DND-41 (cell line): ENCODE measurements at regions not wholly inside any gene's neighbourhood (a gene's known extent, or its start where the extent isn't known, plus 50 kb on each side); places are given as distances from the start of the nearest gene placed in this dataset.

ENCODE experiments used
- EZH2 ChIP-seq: IDR thresholded peaks from 3 replicates; pipeline ENCODE4 v1.6.1; 2012; ENCODE audit warnings: borderline replicate concordance, low read depth, mild to moderate bottlenecking, moderate library complexity, low read length, inconsistent platforms; ENCODE audit not compliant: severe bottlenecking
- TF ChIP-seq, protein P1 (sequence below): IDR thresholded peaks from 2 replicates; pipeline ENCODE4 v1.5.1; 2012; ENCODE audit warnings: borderline replicate concordance, low read length, moderate library complexity, mild to moderate bottlenecking; ENCODE audit not compliant: poor library complexity, severe bottlenecking; ENCODE audit errors: extremely low read depth

DNA sequence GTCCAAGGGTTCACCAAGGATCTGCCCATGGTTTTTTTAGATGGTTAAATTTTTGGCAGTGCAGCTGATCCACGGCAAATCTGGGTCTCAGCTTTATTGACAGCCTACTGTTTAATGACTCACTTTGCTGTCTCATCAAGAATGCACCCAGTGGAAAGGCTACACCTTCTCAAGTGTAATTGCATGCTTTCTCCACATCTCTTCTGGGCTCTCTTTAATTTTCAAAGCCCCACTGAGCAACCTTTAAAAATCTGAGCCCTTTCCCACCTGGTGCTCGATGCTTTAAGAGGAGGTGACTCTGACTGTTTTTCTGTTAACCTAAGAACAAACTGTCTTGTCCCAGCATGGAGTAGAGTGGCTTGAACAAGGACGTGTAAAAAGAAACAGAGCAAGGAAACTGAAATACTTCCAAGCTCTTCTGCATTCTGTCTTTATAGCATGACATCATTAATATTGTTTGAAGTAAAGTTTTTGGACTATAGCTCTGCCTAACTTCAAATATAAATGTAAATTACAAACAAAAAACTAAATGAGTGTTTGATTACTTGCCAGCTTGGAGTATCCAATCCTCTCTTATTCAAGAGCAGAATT is 214.2 kb upstream of the KRR1 start:
- TF ChIP-seq, protein P1, sequence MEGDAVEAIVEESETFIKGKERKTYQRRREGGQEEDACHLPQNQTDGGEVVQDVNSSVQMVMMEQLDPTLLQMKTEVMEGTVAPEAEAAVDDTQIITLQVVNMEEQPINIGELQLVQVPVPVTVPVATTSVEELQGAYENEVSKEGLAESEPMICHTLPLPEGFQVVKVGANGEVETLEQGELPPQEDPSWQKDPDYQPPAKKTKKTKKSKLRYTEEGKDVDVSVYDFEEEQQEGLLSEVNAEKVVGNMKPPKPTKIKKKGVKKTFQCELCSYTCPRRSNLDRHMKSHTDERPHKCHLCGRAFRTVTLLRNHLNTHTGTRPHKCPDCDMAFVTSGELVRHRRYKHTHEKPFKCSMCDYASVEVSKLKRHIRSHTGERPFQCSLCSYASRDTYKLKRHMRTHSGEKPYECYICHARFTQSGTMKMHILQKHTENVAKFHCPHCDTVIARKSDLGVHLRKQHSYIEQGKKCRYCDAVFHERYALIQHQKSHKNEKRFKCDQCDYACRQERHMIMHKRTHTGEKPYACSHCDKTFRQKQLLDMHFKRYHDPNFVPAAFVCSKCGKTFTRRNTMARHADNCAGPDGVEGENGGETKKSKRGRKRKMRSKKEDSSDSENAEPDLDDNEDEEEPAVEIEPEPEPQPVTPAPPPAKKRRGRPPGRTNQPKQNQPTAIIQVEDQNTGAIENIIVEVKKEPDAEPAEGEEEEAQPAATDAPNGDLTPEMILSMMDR: no peak
- no peak for TF ChIP-seq EZH2
